Adrenal gland (tissue), 5 donors: ENCODE measurements at regions not wholly inside any gene's neighbourhood (a gene's known extent, or its start where the extent isn't known, plus 50 kb on each side); places are given as distances from the start of the nearest gene placed in this dataset.

Source experiments
- CTCF ChIP-seq, 6 experiments: fragments of 450-650 bp in 4 of 6; fragments of 200-600 bp in 2 of 6; sonication (generic) in 1 of 6; IDR thresholded peaks; 1 replicate in 5 of 6; 2 replicates in 1 of 6; pipeline versions ENCODE4 v1.5.1 to v1.8.0; 2016 to 2021; ENCODE audit warnings: antibody characterized with exemption in 6 of 6, mild to moderate bottlenecking in 2 of 6, moderate library complexity in 1 of 6
- POLR2A ChIP-seq, 2 donors: fragments of 450-650 bp; IDR thresholded peaks; one replicate each; pipeline ENCODE4 v1.6.1; 2017; ENCODE audit warnings: antibody characterized with exemption in 2 of 2, mild to moderate bottlenecking in 2 of 2, moderate library complexity in 1 of 2
- donor health status: DM: no; HTN: no; CAD: no.

GRCh38 chr14:27077214-27077613 is 479.4 kb upstream of the NOVA1 start:
- TF ChIP-seq CTCF (IDR thresholded peaks at IDR 0.05) (no peak), POLR2A (IDR thresholded peaks at IDR 0.05) (no peak)
